K562 (cell line): ENCODE measurements at regions not wholly inside any gene's neighbourhood (a gene's known extent, or its start where the extent isn't known, plus 50 kb on each side); places are given as distances from the start of the nearest gene placed in this dataset.

ENCODE experiments used
- ATAC-seq: fragments of 200-7000 bp; cut with Tn5 transposase; 3 replicates; pipeline ENCODE4 v1.9.1; 2020; ENCODE audit warnings: moderate library complexity
- BruUV-seq: library from RNA; stranded (reverse); fragments of 400-500 nt; replicated peaks from 2 replicates; lab custom pipeline; 2021; lab: Mats Ljungman, UMichigan
- CTCF ChIA-PET: fragments of 300-600 bp; formaldehyde crosslinking; extraction: SDS; loops from one replicate; lab custom pipeline; 2021; ENCODE audit warnings: low intra/inter-chr PET ratio; lab: Yijun Ruan, JAX
- POLR2A ChIA-PET: fragments of 300-600, 350-650 bp; sonication (Branson Sonifier 250); formaldehyde crosslinking; extraction: SDS; loops from one replicate; lab custom pipeline; 2021; ENCODE audit warnings: antibody characterized with exemption, inconsistent platforms; lab: Yijun Ruan, JAX
- DNase-seq, 4 experiments: peaks; one replicate each; pipeline versions ENCODE4 v3.0.0 to v3.0.0-alpha.2; 2011 to 2018; ENCODE audit warnings: low spot score in 3 of 4, mixed read lengths in 3 of 4; ENCODE audit errors: extremely low read depth in 1 of 4
- FAIRE-seq: peaks from 2 replicates; lab custom pipeline; 2011; peaks lifted over from hg19 to GRCh38; lab: Jason Lieb, UNC
- H2AFZ ChIP-seq: 2 replicates; pipeline ENCODE4 v1.6.0; 2011; ENCODE audit warnings: low read depth, low read length, control low read depth, inconsistent platforms
- H3K27ac ChIP-seq: fragments of 200-600 bp; 3 replicates; pipeline ENCODE4 v1.8.0; 2011; ENCODE audit warnings: low read depth, mild to moderate bottlenecking, control low read depth, inconsistent platforms, low read length, moderate library complexity, mixed read lengths; ENCODE audit errors: extremely low read depth
- H3K27me3 ChIP-seq, 2 experiments: fragments of 300-600 bp in 1 of 2; 2 replicates in 1 of 2; 3 replicates in 1 of 2; pipeline versions ENCODE4 v1.6.0 to v1.8.0; 2011; ENCODE audit warnings: inconsistent platforms in 2 of 2, low read length in 2 of 2, mild to moderate bottlenecking in 1 of 2, mixed read lengths in 1 of 2, moderate library complexity in 1 of 2; ENCODE audit not compliant: control insufficient read depth in 2 of 2, insufficient read depth in 2 of 2
- H3K36me3 ChIP-seq: fragments of 300-600 bp; 3 replicates; pipeline ENCODE4 v1.8.0; 2011; ENCODE audit warnings: mild to moderate bottlenecking, low read length, inconsistent platforms; ENCODE audit not compliant: control insufficient read depth, insufficient read depth
- H3K4me1 ChIP-seq, 2 experiments: fragments of 200-600 bp in 1 of 2; replicated peaks in 1 of 2; 2 replicates in 1 of 2; 3 replicates in 1 of 2; pipeline versions ENCODE4 v1.5.1 to v1.8.0; 2011; ENCODE audit warnings: inconsistent platforms in 2 of 2, low read length in 2 of 2, mild to moderate bottlenecking in 1 of 2, mixed read lengths in 1 of 2, moderate library complexity in 1 of 2; ENCODE audit not compliant: control insufficient read depth in 2 of 2, insufficient read depth in 2 of 2
- H3K4me2 ChIP-seq: 2 replicates; pipeline ENCODE4 v1.6.1; 2011; ENCODE audit warnings: low read length, control low read depth, inconsistent platforms, mixed read lengths; ENCODE audit not compliant: insufficient read depth
- H3K4me3 ChIP-seq: fragments of 200-600 bp; sonication (generic), shearing (Covaris generic); 2 replicates; pipeline ENCODE4 v1.5.1; 2016; ENCODE audit warnings: control low read depth, inconsistent platforms
- H3K79me2 ChIP-seq: fragments of 200-600 bp; 3 replicates; pipeline ENCODE4 v1.8.0; 2011; ENCODE audit warnings: low read length, inconsistent platforms; ENCODE audit not compliant: control insufficient read depth, insufficient read depth
- H3K9ac ChIP-seq, 2 experiments: 2 replicates each; pipeline versions ENCODE4 v1.6.0 to v1.6.1; 2011; ENCODE audit warnings: low read depth in 2 of 2, low read length in 2 of 2, control low read depth in 1 of 2, inconsistent platforms in 1 of 2, mild to moderate bottlenecking in 1 of 2, mixed read lengths in 1 of 2; ENCODE audit not compliant: insufficient read depth in 1 of 2
- H3K9me1 ChIP-seq: one replicate; pipeline ENCODE4 v1.6.0; 2011; ENCODE audit warnings: inconsistent platforms, mild to moderate bottlenecking, low read length, moderate library complexity; ENCODE audit not compliant: control insufficient read depth, insufficient read depth
- H3K9me3 ChIP-seq: replicated peaks from 2 replicates; pipeline ENCODE4 v1.5.1; 2011; ENCODE audit warnings: low read depth, low read length, inconsistent platforms; ENCODE audit not compliant: control insufficient read depth, insufficient read depth
- H4K20me1 ChIP-seq: replicated peaks from 2 replicates; pipeline ENCODE4 v1.6.1; 2011; ENCODE audit warnings: low read length, inconsistent platforms, mixed read lengths; ENCODE audit not compliant: control insufficient read depth, insufficient read depth
- C11orf30 ChIP-seq: fragments of 450-650 bp; IDR thresholded peaks from 2 replicates; pipeline ENCODE4 v1.6.1; 2016; ENCODE audit warnings: low read depth, mild to moderate bottlenecking
- MAFF ChIP-seq: IDR thresholded peaks from 2 replicates; pipeline ENCODE4 v1.6.1; 2012; ENCODE audit warnings: low read length, improper control_type of control experiment
- MAFG ChIP-seq: fragments of 450-650 bp; conservative IDR thresholded peaks from 2 replicates; pipeline ENCODE4 v1.6.1; 2016; ENCODE audit warnings: missing genetic modification characterization, missing compliant biosample characterization
- TFAM ChIP-seq: fragments of 250-450 bp; sonication (Bioruptor Pico); conservative IDR thresholded peaks from 2 replicates; pipeline ENCODE4 v1.5.0; 2021; ENCODE audit warnings: mild to moderate bottlenecking, moderate library complexity
- ZBTB7A ChIP-seq: IDR thresholded peaks from 2 replicates; pipeline ENCODE4 v1.6.1; 2011; ENCODE audit warnings: low read depth, mild to moderate bottlenecking, low read length, moderate library complexity, borderline replicate concordance; ENCODE audit not compliant: control insufficient read depth
- ZNF282 ChIP-seq: sonication (generic); formaldehyde crosslinking; IDR thresholded peaks from 2 replicates; pipeline ENCODE4 v1.8.1; 2023; ENCODE audit warnings: missing genetic modification reagents
- WGBS: fragments of 100-300 bp; shearing (Covaris generic); methylation state at CpG from one replicate; pipeline ENCODE4 v1.1.6; 2016; ENCODE audit warnings: low coverage, mixed read lengths; ENCODE audit not compliant: insufficient coverage; ENCODE audit errors: missing lambda C conversion rate; 5-methylcytosine and 5-hydroxymethylcytosine counted together
- in situ Hi-C: fragments of 300-500 bp; cut with MboI; formaldehyde crosslinking; loops from 4 replicates; pipeline ENCODE4 v1.15.0; 2018; ENCODE audit warnings: inconsistent platforms, mixed read lengths
- intact Hi-C: fragments of 100-400 bp; cut with micrococcal nuclease; formaldehyde crosslinking; loops from 2 replicates; pipeline ENCODE4 v1.14.2; 2022
- TF ChIP-seq, protein P1 (sequence below), 3 experiments: IDR thresholded peaks in 2 of 3; conservative IDR thresholded peaks in 1 of 3; 2 replicates each; pipeline ENCODE4 v1.5.1; 2011 to 2012; ENCODE audit warnings: low read length in 3 of 3, mild to moderate bottlenecking in 3 of 3, control low read depth in 2 of 3, improper control_type of control experiment in 1 of 3, inconsistent platforms in 1 of 3, low read depth in 1 of 3, mixed read lengths in 1 of 3, moderate library complexity in 1 of 3; ENCODE audit not compliant: insufficient read depth in 2 of 3
- TF ChIP-seq, protein P2 (sequence below), 2 experiments: fragments of 450-650 bp in 1 of 2; sonication (generic) in 1 of 2; formaldehyde crosslinking in 1 of 2; IDR thresholded peaks in 1 of 2; conservative IDR thresholded peaks in 1 of 2; 2 replicates each; pipeline versions ENCODE4 v1.6.1 to v1.8.1; 2016 to 2023; ENCODE audit warnings: mild to moderate bottlenecking in 2 of 2, moderate library complexity in 2 of 2, inconsistent platforms in 1 of 2, missing genetic modification reagents in 1 of 2

DNA sequence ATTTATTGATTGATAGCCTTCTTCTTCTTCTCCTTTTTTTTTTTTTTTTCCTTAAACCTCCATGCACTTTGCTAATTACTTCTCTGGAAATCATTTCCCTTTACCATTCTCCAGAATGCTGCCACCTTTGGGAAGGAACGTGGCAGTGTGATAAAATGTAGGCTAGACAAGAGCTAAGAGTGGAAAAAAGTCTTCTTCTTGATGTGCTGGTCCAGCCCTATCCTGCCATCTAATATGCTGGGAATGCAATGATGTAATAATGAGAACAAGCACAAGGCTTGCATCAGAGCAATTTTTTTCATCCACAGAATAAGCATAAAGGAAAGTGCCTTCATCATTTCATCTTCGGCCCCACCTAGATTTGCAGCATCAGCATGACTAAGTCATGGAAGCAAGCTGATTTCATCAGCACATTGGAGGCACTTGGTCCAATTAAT is 128.7 kb upstream of the ZFHX3 start (continued):
- TF ChIP-seq, protein P1, sequence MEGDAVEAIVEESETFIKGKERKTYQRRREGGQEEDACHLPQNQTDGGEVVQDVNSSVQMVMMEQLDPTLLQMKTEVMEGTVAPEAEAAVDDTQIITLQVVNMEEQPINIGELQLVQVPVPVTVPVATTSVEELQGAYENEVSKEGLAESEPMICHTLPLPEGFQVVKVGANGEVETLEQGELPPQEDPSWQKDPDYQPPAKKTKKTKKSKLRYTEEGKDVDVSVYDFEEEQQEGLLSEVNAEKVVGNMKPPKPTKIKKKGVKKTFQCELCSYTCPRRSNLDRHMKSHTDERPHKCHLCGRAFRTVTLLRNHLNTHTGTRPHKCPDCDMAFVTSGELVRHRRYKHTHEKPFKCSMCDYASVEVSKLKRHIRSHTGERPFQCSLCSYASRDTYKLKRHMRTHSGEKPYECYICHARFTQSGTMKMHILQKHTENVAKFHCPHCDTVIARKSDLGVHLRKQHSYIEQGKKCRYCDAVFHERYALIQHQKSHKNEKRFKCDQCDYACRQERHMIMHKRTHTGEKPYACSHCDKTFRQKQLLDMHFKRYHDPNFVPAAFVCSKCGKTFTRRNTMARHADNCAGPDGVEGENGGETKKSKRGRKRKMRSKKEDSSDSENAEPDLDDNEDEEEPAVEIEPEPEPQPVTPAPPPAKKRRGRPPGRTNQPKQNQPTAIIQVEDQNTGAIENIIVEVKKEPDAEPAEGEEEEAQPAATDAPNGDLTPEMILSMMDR (IDR thresholded peaks at IDR 0.05 in 2 of 3, conservative IDR thresholded peaks at IDR 0.05 in 1 of 3; ENCODE audit: insufficient read depth in 2 of 3, low read depth in 1 of 3, low read length in 3 of 3) = 0 out of 6 replicates have a peak, but pooled peaks of 1 of the 3 experiments have one; percentile 9
- TF ChIP-seq ZNF282 (CRISPR knock-in tag) (no peak), MAFF (peak; percentile 27; the same call in 1 of the 2 replicates), MAFG (tag) (peak; percentile 79), C11orf30 (peak; percentile 75)
- TF ChIP-seq, protein P2, sequence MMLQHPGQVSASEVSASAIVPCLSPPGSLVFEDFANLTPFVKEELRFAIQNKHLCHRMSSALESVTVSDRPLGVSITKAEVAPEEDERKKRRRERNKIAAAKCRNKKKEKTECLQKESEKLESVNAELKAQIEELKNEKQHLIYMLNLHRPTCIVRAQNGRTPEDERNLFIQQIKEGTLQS (IDR thresholded peaks at IDR 0.05) = peak; percentile 38; the same call in 1 of the 2 replicates
- TF ChIP-seq, protein P2 (CRISPR knock-in tag; conservative IDR thresholded peaks at IDR 0.05) = no peak

DNA sequence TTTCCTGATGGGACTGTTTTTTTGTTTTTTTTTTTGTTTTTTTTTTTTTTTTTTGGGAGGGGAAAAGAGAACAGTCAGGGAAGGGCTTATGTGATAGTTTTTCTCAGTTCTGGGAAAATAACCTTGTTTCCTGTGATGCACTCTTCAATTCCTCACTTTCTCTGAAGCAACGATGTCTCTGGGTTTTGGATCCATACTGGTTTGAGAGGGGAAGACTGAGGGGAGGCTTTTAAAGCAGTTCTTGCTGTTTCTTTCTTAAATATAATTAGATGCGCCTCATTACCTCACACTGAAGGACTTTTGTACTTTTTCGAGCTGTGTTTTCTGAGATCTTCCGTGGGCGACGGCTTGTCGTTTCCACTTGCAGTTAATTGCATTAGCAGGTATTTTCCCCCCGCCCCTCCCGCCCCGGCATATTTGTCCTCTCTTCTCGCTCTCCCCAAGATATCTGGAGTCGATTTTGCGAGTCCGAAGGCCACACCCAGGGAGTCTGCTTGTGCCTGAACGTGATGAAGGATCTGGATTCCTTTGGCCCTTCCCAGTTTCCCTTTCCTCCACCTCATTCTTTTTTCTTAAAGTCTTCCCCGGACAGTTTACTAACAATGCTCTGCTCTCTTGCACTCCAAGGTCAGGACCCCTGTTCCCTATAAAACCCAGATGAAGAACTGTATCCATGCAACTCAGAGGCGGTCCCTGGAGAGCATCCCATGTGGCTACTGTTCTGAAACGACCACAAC is 125.2 kb upstream of the ZFHX3 start:
- Histone ChIP-seq H3K9me3 (no peaks in the 10 kb centered on the region), H2AFZ (no peak overlapping the region), H3K4me2 (no peak overlapping the region), H3K27me3 (peaks cover 8 to 23% of the 10 kb centered on the region in 2 experiments; a peak in 4 of 5 replicates), H3K4me3 (no peak overlapping the region), H3K36me3 (no peaks in the 10 kb centered on the region), H3K9ac (no peak overlapping the region), H3K4me1 (no peaks in the 10 kb centered on the region), H3K79me2 (no peaks in the 10 kb centered on the region), H4K20me1 (no peaks in the 10 kb centered on the region; the same call in 1 of the 2 replicates), H3K9me1 (no peaks in the 10 kb centered on the region), H3K27ac (no peak overlapping the region)
- ChIA-PET CTCF (interaction anchor here (0.6 kb wide), 2 partner anchors 142 to 154 kb away, joined by 3 to 4 read pairs; no protein-coding TSS in a partner anchor), POLR2A (no interaction called here)
- under 1% methylated on average over 17 of the region's 18 CpGs for WGBS
- no TSS peak for BruUV-seq
- ATAC-seq (no peak), DNase-seq (no peak), FAIRE-seq (no peak)
- TF ChIP-seq, protein P1 (IDR thresholded peaks at IDR 0.05 in 2 of 3, conservative IDR thresholded peaks at IDR 0.05 in 1 of 3; ENCODE audit: insufficient read depth in 2 of 3, low read depth in 1 of 3, low read length in 3 of 3) = 0 out of 6 replicates have a peak, but pooled peaks of 1 of the 3 experiments have one; percentile 22
- TF ChIP-seq ZBTB7A (no peak), TFAM (CRISPR knock-in tag) (no peak)
- in situ Hi-C loops (no loop called here), intact Hi-C loops (no loop called here)
